K562 (cell line): ENCODE measurements at regions not wholly inside any gene's neighbourhood (a gene's known extent, or its start where the extent isn't known, plus 50 kb on each side); places are given as distances from the start of the nearest gene placed in this dataset.

Experiments used
- BRF1 ChIP-seq: IDR thresholded peaks from 3 replicates; pipeline ENCODE4 v1.6.1; 2011; ENCODE audit warnings: borderline replicate concordance, mild to moderate bottlenecking; ENCODE audit not compliant: insufficient read length; ENCODE audit errors: extremely low read depth
- GATA2 ChIP-seq: sonication (generic); formaldehyde crosslinking; IDR thresholded peaks from 2 replicates; pipeline ENCODE4 v1.4.0; 2020; ENCODE audit warnings: mild to moderate bottlenecking, missing genetic modification reagents
- HEY1 ChIP-seq: fragments of 250-450 bp; sonication (Bioruptor Pico); IDR thresholded peaks from 2 replicates; pipeline ENCODE4 v1.5.0; 2020; ENCODE audit warnings: mild to moderate bottlenecking, moderate library complexity, borderline replicate concordance
- LARP7 ChIP-seq: fragments of 450-650 bp; IDR thresholded peaks from 2 replicates; pipeline ENCODE4 v1.6.1; 2016
- MTA2 ChIP-seq: fragments of 450-650 bp; IDR thresholded peaks from 2 replicates; pipeline ENCODE4 v1.6.1; 2016; ENCODE audit warnings: low read depth
- NFIC ChIP-seq: fragments of 450-650 bp; IDR thresholded peaks from 2 replicates; pipeline ENCODE4 v1.6.1; 2017; ENCODE audit warnings: mild to moderate bottlenecking, inconsistent platforms
- PHF20 ChIP-seq: fragments of 450-650 bp; IDR thresholded peaks from 2 replicates; pipeline ENCODE4 v1.6.1; 2018; ENCODE audit not compliant: partially characterized antibody
- PRMT5 ChIP-seq: sonication (generic); formaldehyde crosslinking; IDR thresholded peaks from 2 replicates; pipeline ENCODE4 v1.5.0; 2020; ENCODE audit warnings: missing genetic modification reagents
- RBM22 ChIP-seq: fragments of 200-400 bp; formaldehyde crosslinking; IDR thresholded peaks from 2 replicates; pipeline ENCODE4 v1.6.1; 2018; ENCODE audit warnings: low read length, low read depth; ENCODE audit not compliant: poor library complexity, severe bottlenecking
- SMARCE1 ChIP-seq: fragments of 450-650 bp; IDR thresholded peaks from 2 replicates; pipeline ENCODE4 v1.7.1; 2016; ENCODE audit warnings: mild to moderate bottlenecking
- ZC3H11A ChIP-seq: IDR thresholded peaks from 2 replicates; pipeline ENCODE4 v1.6.1; 2012; ENCODE audit warnings: low read depth, low read length, improper control_type of control experiment
- ZNF197 ChIP-seq: fragments of 200-800 bp; sonication (Bioruptor generic); IDR thresholded peaks from 2 replicates; pipeline ENCODE4 v1.6.1; 2016; ENCODE audit warnings: low read depth, missing genetic modification characterization, missing compliant biosample characterization
- ZNF239 ChIP-seq: fragments of 250-450 bp; sonication (Bioruptor Pico); IDR thresholded peaks from 2 replicates; pipeline ENCODE4 v1.4.0; 2020; ENCODE audit warnings: mild to moderate bottlenecking
- ZNF77 ChIP-seq: fragments of 250-450 bp; sonication (Bioruptor Pico); IDR thresholded peaks from 2 replicates; pipeline ENCODE4 v1.5.0; 2020
- TF ChIP-seq, protein P1 (sequence below): fragments of 450-650 bp; IDR thresholded peaks from 2 replicates; pipeline ENCODE4 v1.6.1; 2016; ENCODE audit warnings: low read depth
- TF ChIP-seq, protein P2 (sequence below), 2 experiments: fragments of 450-650 bp; IDR thresholded peaks; 2 replicates each; pipeline ENCODE4 v1.6.1; 2018; ENCODE audit warnings: mild to moderate bottlenecking in 2 of 2, low read depth in 1 of 2; ENCODE audit not compliant: partially characterized antibody in 2 of 2
- TF ChIP-seq, protein P3 (sequence below): fragments of 250-450 bp; sonication (Bioruptor Pico); IDR thresholded peaks from 2 replicates; pipeline ENCODE4 v1.5.0; 2020; ENCODE audit warnings: mild to moderate bottlenecking

GRCh38 chr7:153061910-153062528, 302.5 kb downstream of the ACTR3B start (continued):
- TF ChIP-seq, protein P1, sequence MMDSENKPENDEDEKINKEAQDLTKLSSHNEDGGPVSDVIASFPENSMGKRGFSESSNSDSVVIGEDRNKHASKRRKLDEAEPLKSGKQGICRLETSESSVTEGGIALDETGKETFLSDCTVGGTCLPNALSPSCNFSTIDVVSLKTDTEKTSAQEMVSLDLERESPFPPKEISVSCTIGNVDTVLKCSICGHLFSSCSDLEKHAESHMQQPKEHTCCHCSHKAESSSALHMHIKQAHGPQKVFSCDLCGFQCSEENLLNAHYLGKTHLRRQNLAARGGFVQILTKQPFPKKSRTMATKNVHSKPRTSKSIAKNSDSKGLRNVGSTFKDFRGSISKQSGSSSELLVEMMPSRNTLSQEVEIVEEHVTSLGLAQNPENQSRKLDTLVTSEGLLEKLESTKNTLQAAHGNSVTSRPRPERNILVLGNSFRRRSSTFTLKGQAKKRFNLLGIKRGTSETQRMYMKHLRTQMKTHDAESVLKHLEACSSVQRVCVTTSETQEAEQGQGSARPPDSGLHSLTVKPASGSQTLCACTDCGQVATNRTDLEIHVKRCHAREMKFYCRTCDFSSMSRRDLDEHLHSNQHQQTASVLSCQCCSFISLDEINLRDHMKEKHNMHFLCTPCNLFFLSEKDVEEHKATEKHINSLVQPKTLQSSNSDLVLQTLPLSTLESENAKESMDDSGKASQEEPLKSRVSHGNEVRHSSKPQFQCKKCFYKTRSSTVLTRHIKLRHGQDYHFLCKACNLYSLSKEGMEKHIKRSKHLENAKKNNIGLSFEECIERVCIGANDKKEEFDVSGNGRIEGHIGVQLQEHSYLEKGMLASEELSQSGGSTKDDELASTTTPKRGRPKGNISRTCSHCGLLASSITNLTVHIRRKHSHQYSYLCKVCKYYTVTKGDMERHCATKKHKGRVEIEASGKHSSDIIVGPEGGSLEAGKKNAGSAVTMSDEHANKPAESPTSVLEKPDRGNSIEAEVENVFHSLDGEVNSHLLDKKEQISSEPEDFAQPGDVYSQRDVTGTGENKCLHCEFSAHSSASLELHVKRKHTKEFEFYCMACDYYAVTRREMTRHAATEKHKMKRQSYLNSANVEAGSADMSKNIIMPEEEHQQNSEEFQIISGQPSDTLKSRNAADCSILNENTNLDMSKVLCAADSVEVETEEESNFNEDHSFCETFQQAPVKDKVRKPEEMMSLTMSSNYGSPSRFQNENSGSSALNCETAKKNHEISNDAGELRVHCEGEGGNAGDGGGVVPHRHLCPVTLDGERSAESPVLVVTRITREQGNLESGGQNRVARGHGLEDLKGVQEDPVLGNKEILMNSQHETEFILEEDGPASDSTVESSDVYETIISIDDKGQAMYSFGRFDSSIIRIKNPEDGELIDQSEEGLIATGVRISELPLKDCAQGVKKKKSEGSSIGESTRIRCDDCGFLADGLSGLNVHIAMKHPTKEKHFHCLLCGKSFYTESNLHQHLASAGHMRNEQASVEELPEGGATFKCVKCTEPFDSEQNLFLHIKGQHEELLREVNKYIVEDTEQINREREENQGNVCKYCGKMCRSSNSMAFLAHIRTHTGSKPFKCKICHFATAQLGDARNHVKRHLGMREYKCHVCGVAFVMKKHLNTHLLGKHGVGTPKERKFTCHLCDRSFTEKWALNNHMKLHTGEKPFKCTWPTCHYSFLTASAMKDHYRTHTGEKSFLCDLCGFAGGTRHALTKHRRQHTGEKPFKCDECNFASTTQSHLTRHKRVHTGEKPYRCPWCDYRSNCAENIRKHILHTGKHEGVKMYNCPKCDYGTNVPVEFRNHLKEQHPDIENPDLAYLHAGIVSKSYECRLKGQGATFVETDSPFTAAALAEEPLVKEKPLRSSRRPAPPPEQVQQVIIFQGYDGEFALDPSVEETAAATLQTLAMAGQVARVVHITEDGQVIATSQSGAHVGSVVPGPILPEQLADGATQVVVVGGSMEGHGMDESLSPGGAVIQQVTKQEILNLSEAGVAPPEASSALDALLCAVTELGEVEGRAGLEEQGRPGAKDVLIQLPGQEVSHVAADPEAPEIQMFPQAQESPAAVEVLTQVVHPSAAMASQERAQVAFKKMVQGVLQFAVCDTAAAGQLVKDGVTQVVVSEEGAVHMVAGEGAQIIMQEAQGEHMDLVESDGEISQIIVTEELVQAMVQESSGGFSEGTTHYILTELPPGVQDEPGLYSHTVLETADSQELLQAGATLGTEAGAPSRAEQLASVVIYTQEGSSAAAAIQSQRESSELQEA: no peak
- TF ChIP-seq ZC3H11A (no peak), HEY1 (CRISPR knock-in tag) (no peak), RBM22 (no peak), SMARCE1 (no peak), GATA2 (CRISPR knock-in tag) (no peak), ZNF197 (CRISPR knock-in tag) (0 out of 2 replicates have a peak, but pooled peaks have one; percentile 50), ZNF239 (no peak), PRMT5 (CRISPR knock-in tag) (peak; percentile 85; the same call in 1 of the 2 replicates), MTA2 (no peak), PHF20 (no peak), ZNF77 (CRISPR knock-in tag) (no peak), NFIC (no peak), LARP7 (no peak), BRF1 (no peak)
- TF ChIP-seq, protein P2, sequence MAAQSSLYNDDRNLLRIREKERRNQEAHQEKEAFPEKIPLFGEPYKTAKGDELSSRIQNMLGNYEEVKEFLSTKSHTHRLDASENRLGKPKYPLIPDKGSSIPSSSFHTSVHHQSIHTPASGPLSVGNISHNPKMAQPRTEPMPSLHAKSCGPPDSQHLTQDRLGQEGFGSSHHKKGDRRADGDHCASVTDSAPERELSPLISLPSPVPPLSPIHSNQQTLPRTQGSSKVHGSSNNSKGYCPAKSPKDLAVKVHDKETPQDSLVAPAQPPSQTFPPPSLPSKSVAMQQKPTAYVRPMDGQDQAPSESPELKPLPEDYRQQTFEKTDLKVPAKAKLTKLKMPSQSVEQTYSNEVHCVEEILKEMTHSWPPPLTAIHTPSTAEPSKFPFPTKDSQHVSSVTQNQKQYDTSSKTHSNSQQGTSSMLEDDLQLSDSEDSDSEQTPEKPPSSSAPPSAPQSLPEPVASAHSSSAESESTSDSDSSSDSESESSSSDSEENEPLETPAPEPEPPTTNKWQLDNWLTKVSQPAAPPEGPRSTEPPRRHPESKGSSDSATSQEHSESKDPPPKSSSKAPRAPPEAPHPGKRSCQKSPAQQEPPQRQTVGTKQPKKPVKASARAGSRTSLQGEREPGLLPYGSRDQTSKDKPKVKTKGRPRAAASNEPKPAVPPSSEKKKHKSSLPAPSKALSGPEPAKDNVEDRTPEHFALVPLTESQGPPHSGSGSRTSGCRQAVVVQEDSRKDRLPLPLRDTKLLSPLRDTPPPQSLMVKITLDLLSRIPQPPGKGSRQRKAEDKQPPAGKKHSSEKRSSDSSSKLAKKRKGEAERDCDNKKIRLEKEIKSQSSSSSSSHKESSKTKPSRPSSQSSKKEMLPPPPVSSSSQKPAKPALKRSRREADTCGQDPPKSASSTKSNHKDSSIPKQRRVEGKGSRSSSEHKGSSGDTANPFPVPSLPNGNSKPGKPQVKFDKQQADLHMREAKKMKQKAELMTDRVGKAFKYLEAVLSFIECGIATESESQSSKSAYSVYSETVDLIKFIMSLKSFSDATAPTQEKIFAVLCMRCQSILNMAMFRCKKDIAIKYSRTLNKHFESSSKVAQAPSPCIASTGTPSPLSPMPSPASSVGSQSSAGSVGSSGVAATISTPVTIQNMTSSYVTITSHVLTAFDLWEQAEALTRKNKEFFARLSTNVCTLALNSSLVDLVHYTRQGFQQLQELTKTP (IDR thresholded peaks at IDR 0.05; ENCODE audit: low read depth in 1 of 2, partially characterized antibody in 2 of 2): peak in 1 of 2 experiments; percentile 77
- TF ChIP-seq, protein P3, sequence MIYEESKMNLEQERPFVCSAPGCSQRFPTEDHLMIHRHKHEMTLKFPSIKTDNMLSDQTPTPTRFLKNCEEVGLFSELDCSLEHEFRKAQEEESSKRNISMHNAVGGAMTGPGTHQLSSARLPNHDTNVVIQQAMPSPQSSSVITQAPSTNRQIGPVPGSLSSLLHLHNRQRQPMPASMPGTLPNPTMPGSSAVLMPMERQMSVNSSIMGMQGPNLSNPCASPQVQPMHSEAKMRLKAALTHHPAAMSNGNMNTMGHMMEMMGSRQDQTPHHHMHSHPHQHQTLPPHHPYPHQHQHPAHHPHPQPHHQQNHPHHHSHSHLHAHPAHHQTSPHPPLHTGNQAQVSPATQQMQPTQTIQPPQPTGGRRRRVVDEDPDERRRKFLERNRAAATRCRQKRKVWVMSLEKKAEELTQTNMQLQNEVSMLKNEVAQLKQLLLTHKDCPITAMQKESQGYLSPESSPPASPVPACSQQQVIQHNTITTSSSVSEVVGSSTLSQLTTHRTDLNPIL: no peak
